CD4-positive, alpha-beta memory T cell (primary cell): ENCODE measurements at regions not wholly inside any gene's neighbourhood (a gene's known extent, or its start where the extent isn't known, plus 50 kb on each side); places are given as distances from the start of the nearest gene placed in this dataset.

Experiments used
- CTCF ChIA-PET: fragments of 350-600 bp; sonication (Branson Sonifier 250); formaldehyde crosslinking; loops from one replicate; lab custom pipeline; 2021; ENCODE audit warnings: inconsistent platforms; ENCODE audit not compliant: partially characterized antibody; lab: Charles Lee
- POLR2A ChIA-PET: fragments of 350-600 bp; sonication (Branson Sonifier 250); formaldehyde crosslinking; loops from one replicate; lab custom pipeline; 2021; ENCODE audit not compliant: partially characterized antibody; lab: Charles Lee
- DNase-seq, 5 donors: peaks; one replicate each; pipeline versions ENCODE4 v3.0.0 to v3.0.0-alpha.2; 2020 to 2022; ENCODE audit warnings: mixed read lengths in 1 of 5
- H3K27ac ChIP-seq: one replicate; pipeline ENCODE4 v1.7.0; 2013; ENCODE audit warnings: low read depth, low read length
- H3K27me3 ChIP-seq: 2 replicates; pipeline ENCODE4 v1.7.0; 2013; ENCODE audit warnings: mild to moderate bottlenecking, low read length, moderate library complexity; ENCODE audit not compliant: insufficient read depth
- H3K36me3 ChIP-seq: 2 replicates; pipeline ENCODE4 v1.7.0; 2013; ENCODE audit warnings: mild to moderate bottlenecking, low read length, moderate library complexity; ENCODE audit not compliant: insufficient read depth
- H3K4me1 ChIP-seq: 2 replicates; pipeline ENCODE4 v1.7.0; 2013; ENCODE audit warnings: mild to moderate bottlenecking, low read length, moderate library complexity; ENCODE audit not compliant: insufficient read depth
- H3K4me3 ChIP-seq, 2 donors: one replicate each; pipeline ENCODE4 v1.7.0; 2013; ENCODE audit warnings: low read length in 2 of 2, mild to moderate bottlenecking in 1 of 2
- H3K9me3 ChIP-seq, 2 donors: one replicate each; pipeline ENCODE4 v1.7.0; 2013; ENCODE audit warnings: low read length in 2 of 2, control low read depth in 1 of 2; ENCODE audit not compliant: control insufficient read depth in 1 of 2
- H3K27ac Mint-ChIP-seq, 7 donors: one replicate each; pipeline ENCODE4 v1.8.0; 2020 to 2021; ENCODE audit warnings: mixed read lengths in 7 of 7, mild to moderate bottlenecking in 6 of 7, inconsistent platforms in 3 of 7, moderate library complexity in 3 of 7
- H3K27me3 Mint-ChIP-seq, 2 donors: one replicate each; pipeline ENCODE4 v1.8.0; 2020 to 2021; ENCODE audit warnings: mixed read lengths in 2 of 2
- H3K36me3 Mint-ChIP-seq, 2 donors: one replicate each; pipeline ENCODE4 v1.8.0; 2020 to 2021; ENCODE audit warnings: mixed read lengths in 2 of 2, inconsistent platforms in 1 of 2, mild to moderate bottlenecking in 1 of 2
- H3K4me1 Mint-ChIP-seq, 4 donors: one replicate each; pipeline ENCODE4 v1.8.0; 2020 to 2021; ENCODE audit warnings: mixed read lengths in 4 of 4, mild to moderate bottlenecking in 1 of 4
- H3K4me3 Mint-ChIP-seq, 8 donors: one replicate each; pipeline ENCODE4 v1.8.0; 2020 to 2021; ENCODE audit warnings: mixed read lengths in 8 of 8, mild to moderate bottlenecking in 7 of 8, moderate library complexity in 6 of 8, inconsistent platforms in 3 of 8
- H3K9me3 Mint-ChIP-seq, 8 donors: one replicate each; pipeline ENCODE4 v1.8.0; 2020 to 2021; ENCODE audit warnings: mixed read lengths in 8 of 8, mild to moderate bottlenecking in 5 of 8, inconsistent platforms in 3 of 8, moderate library complexity in 1 of 8
- intact Hi-C: fragments of 100-400 bp; cut with micrococcal nuclease; formaldehyde crosslinking; loops from one replicate; pipeline ENCODE4 v1.15.1; 2023

DNA sequence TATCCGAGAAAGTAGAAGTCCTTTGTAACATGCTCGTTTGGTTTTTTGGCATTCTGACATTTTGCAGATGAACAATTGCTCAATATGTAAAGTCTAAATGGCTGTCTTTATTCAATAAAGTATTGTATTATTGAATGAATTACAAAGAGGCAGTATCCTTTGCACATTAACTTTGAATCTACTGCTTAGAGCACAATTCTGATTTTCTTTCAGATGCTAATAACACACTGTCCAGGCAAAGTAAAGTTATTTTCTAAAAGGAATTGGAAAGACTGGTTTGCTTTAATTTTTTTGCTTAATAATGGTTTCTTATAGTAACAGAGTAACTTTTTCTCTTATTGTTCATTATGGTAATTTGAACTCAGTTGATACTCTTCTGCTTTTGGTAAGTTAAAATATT is 494.8 kb downstream of the RWDD3 start:
- H3K27ac Mint-ChIP-seq: no peak overlapping the region
- CTCF ChIA-PET: no interaction called here
- POLR2A ChIA-PET: no interaction called here
- no peaks in the 10 kb centered on the region for H3K27me3 ChIP-seq
- no peaks in the 10 kb centered on the region for H3K36me3 Mint-ChIP-seq
- no peaks in the 10 kb centered on the region for H3K27me3 Mint-ChIP-seq
- peaks cover 0 to 16% (median 2%) of the 10 kb centered on the region in 8 donors for H3K9me3 Mint-ChIP-seq
- no peaks in the 10 kb centered on the region for H3K9me3 ChIP-seq
- H3K4me1 ChIP-seq: no peaks in the 10 kb centered on the region
- no peak for DNase-seq
- no peaks in the 10 kb centered on the region for H3K36me3 ChIP-seq
- H3K4me3 ChIP-seq: no peak overlapping the region
- intact Hi-C loops: no loop called here
- no peak overlapping the region for H3K27ac ChIP-seq
- H3K4me1 Mint-ChIP-seq: no peaks in the 10 kb centered on the region
- no peak overlapping the region for H3K4me3 Mint-ChIP-seq

DNA sequence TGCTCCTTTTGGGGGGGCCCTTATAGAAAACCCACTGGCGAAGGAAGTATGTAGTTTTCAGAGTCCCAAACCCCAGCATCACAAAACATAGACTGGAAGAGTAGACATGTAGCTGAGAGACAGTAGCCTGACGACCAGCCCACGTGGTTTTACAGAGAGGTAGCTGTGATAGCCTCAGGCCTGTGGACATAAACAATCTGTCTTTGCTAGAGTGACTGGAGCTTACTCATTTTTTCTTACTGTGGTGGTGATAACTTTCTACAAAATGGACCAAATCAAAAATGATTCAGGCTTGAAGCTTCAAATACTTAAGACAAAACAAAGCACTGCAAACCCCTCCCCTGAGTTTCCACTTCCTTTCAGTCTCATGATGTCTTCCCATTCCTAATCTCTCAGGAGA is 497.0 kb downstream of the RWDD3 start:
- H3K4me1 Mint-ChIP-seq: no peaks in the 10 kb centered on the region
- Histone ChIP-seq H3K27me3 (no peaks in the 10 kb centered on the region), H3K4me1 (no peaks in the 10 kb centered on the region), H3K27ac (no peak overlapping the region), H3K4me3 (no peak overlapping the region), H3K9me3 (no peaks in the 10 kb centered on the region), H3K36me3 (no peaks in the 10 kb centered on the region)
- no peak for DNase-seq
- ChIA-PET CTCF (no interaction called here), POLR2A (no interaction called here)
- no peak overlapping the region for H3K27ac Mint-ChIP-seq
- no peaks in the 10 kb centered on the region for H3K27me3 Mint-ChIP-seq
- intact Hi-C loops: no loop called here
- H3K4me3 Mint-ChIP-seq: no peak overlapping the region
- peaks cover 0 to 15% (median 3%) of the 10 kb centered on the region in 8 donors for H3K9me3 Mint-ChIP-seq
- no peaks in the 10 kb centered on the region for H3K36me3 Mint-ChIP-seq

DNA sequence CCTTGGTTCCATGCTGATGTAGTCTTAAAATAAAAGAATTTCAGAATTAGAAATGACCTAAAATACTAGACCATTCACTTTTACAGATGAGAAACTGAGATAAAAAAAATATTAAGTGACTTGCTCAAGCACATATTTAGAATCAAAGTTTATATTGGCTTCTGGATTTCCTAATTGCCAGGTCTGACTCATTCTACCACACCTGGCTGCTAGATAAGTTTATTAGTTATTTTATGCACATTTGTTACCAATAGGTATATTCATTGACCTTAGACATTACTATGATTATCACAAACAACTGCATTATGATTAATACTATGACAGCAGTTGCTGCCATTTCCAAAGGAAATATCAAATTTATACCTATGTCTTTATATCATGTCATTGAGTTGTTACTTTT is 497.5 kb downstream of the RWDD3 start:
- Mint-ChIP-seq H3K36me3 (no peaks in the 10 kb centered on the region), H3K4me1 (no peaks in the 10 kb centered on the region), H3K27ac (no peak overlapping the region), H3K4me3 (no peak overlapping the region), H3K27me3 (no peaks in the 10 kb centered on the region), H3K9me3 (peaks cover 0 to 15% (median 3%) of the 10 kb centered on the region in 8 donors)
- no peak overlapping the region for H3K27ac ChIP-seq
- no peaks in the 10 kb centered on the region for H3K27me3 ChIP-seq
- H3K4me1 ChIP-seq: no peaks in the 10 kb centered on the region
- DNase-seq: no peak
- POLR2A ChIA-PET: no interaction called here
- no peak overlapping the region for H3K4me3 ChIP-seq
- intact Hi-C loops: no loop called here
- no peaks in the 10 kb centered on the region for H3K36me3 ChIP-seq
- no peaks in the 10 kb centered on the region for H3K9me3 ChIP-seq
- CTCF ChIA-PET: no interaction called here

GRCh38 chr1:95733031-95733430 is 499.0 kb downstream of the RWDD3 start:
- H3K36me3 Mint-ChIP-seq: no peaks in the 10 kb centered on the region
- no peaks in the 10 kb centered on the region for H3K4me1 ChIP-seq
- ChIA-PET POLR2A (no interaction called here), CTCF (no interaction called here)
- no peaks in the 10 kb centered on the region for H3K27me3 Mint-ChIP-seq
- no peak overlapping the region for H3K27ac Mint-ChIP-seq
- no peak overlapping the region for H3K27ac ChIP-seq
- no peaks in the 10 kb centered on the region for H3K36me3 ChIP-seq
- no peak for DNase-seq
- H3K27me3 ChIP-seq: no peaks in the 10 kb centered on the region
- no peak overlapping the region for H3K4me3 ChIP-seq
- intact Hi-C loops: no loop called here
- no peak overlapping the region for H3K4me3 Mint-ChIP-seq
- H3K9me3 Mint-ChIP-seq: peaks cover 0 to 16% (median 3%) of the 10 kb centered on the region in 8 donors
- no peaks in the 10 kb centered on the region for H3K9me3 ChIP-seq
- no peaks in the 10 kb centered on the region for H3K4me1 Mint-ChIP-seq

DNA sequence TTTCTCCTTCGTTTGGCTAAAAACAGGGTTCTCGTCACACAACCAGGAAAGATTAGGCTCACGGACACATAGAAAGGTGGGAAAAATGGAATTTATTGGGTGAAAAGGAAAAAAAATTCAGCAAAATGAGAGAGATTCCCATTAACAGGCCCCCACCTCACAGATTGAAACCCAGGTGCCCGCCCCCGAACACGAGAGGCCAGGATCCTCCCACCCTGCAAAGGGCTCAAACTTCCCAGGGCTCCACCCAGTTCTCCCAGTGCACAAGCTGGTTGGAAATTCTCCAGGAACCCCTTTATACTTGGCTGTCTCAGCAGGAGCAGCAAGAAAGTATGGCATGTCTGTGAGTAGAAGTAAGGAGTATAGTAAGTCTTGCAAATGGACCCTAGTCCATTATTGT is 499.7 kb downstream of the RWDD3 start:
- intact Hi-C loops: no loop called here
- ChIA-PET POLR2A (no interaction called here), CTCF (no interaction called here)
- Histone ChIP-seq H3K36me3 (no peaks in the 10 kb centered on the region), H3K4me1 (no peaks in the 10 kb centered on the region), H3K4me3 (no peak overlapping the region), H3K27ac (no peak overlapping the region), H3K27me3 (no peaks in the 10 kb centered on the region), H3K9me3 (no peaks in the 10 kb centered on the region)
- peaks cover 0 to 16% (median 3%) of the 10 kb centered on the region in 8 donors for H3K9me3 Mint-ChIP-seq
- no peaks in the 10 kb centered on the region for H3K36me3 Mint-ChIP-seq
- no peak overlapping the region for H3K27ac Mint-ChIP-seq
- no peaks in the 10 kb centered on the region for H3K4me1 Mint-ChIP-seq
- H3K4me3 Mint-ChIP-seq: no peak overlapping the region
- H3K27me3 Mint-ChIP-seq: no peaks in the 10 kb centered on the region
- DNase-seq: no peak

- CTCF ChIA-PET: no interaction called here
- no peaks in the 10 kb centered on the region for H3K4me1 ChIP-seq
- H3K4me3 ChIP-seq: no peak overlapping the region
- POLR2A ChIA-PET: no interaction called here
- DNase-seq: no peak
- H3K4me1 Mint-ChIP-seq: no peaks in the 10 kb centered on the region
- intact Hi-C loops: no loop called here
- H3K36me3 Mint-ChIP-seq: no peaks in the 10 kb centered on the region
- no peaks in the 10 kb centered on the region for H3K27me3 ChIP-seq
- H3K27ac Mint-ChIP-seq: no peak overlapping the region
- H3K27ac ChIP-seq: no peak overlapping the region
- H3K27me3 Mint-ChIP-seq: no peaks in the 10 kb centered on the region
- no peaks in the 10 kb centered on the region for H3K9me3 ChIP-seq
- no peaks in the 10 kb centered on the region for H3K36me3 ChIP-seq
- no peak overlapping the region for H3K4me3 Mint-ChIP-seq
- H3K9me3 Mint-ChIP-seq: peaks cover 0 to 17% (median 3%) of the 10 kb centered on the region in 8 donors
These were observed 500.6 kb downstream of the RWDD3 start for GRCh38 chr1:95734560-95734959.

DNA sequence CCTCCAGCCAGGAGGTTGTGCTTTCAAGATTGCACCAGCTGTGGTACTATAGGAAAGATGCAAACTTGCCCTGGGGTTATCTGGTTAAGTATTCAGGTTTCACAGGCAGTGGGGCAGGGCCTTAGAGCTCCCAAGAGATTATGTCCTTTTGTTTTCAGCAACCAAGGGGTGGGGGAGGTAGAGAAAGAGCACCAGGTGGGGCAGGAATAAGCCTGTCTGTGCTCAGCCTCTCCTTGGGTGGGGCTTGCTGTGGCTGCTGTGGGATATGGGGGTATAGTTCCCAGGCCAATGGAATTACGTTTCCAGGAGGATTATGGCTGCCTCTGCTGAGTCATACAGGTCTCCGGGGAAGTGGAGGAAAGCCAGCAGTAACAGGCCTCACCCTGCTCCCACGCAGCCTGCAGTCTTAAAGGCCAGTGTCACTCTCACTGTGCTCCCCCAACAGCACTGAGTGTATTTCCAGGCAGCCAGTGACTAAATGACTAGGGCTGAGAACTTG is 508.6 kb downstream of the RWDD3 start:
- no peak overlapping the region for H3K4me3 ChIP-seq
- no peaks in the 10 kb centered on the region for H3K9me3 ChIP-seq
- ChIA-PET CTCF (no interaction called here), POLR2A (no interaction called here)
- no peaks in the 10 kb centered on the region for H3K36me3 ChIP-seq
- DNase-seq: no peak
- H3K27ac ChIP-seq: no peak overlapping the region
- Mint-ChIP-seq H3K36me3 (no peaks in the 10 kb centered on the region), H3K27ac (no peak overlapping the region), H3K9me3 (peaks cover 0 to 15% (median 6%) of the 10 kb centered on the region in 8 donors), H3K4me3 (no peak overlapping the region), H3K4me1 (no peaks in the 10 kb centered on the region), H3K27me3 (no peaks in the 10 kb centered on the region)
- intact Hi-C loops: no loop called here
- H3K4me1 ChIP-seq: no peaks in the 10 kb centered on the region
- no peaks in the 10 kb centered on the region for H3K27me3 ChIP-seq

DNA sequence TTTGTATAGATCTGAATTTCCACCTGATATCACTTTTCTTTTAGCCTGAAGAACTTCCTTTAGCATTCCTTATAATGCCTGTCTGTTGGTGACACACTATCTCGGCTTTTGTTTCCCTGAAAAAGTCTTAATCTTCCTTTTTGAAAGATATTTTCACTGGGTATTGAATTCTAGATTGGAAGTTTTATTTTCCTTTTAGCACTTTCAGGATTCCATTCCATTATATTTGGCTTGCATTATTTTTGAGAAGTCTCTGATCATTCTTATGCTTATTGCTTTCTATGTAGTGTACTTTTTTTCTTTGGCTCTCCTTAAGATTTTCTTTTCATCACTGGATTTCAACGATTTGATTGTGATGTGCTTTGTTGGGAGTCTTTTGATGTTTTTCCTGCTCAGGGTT is 510.7 kb downstream of the RWDD3 start:
- intact Hi-C loops: no loop called here
- POLR2A ChIA-PET: no interaction called here

More for the DNA sequence above, 510.7 kb downstream of the RWDD3 start:
- Histone ChIP-seq H3K27ac (no peak overlapping the region), H3K4me1 (no peaks in the 10 kb centered on the region), H3K36me3 (no peaks in the 10 kb centered on the region), H3K4me3 (no peak overlapping the region), H3K27me3 (no peaks in the 10 kb centered on the region), H3K9me3 (no peaks in the 10 kb centered on the region)
- DNase-seq: no peak
- no peak overlapping the region for H3K27ac Mint-ChIP-seq
- H3K4me1 Mint-ChIP-seq: no peaks in the 10 kb centered on the region
- no peaks in the 10 kb centered on the region for H3K27me3 Mint-ChIP-seq
- CTCF ChIA-PET: no interaction called here
- H3K4me3 Mint-ChIP-seq: no peak overlapping the region
- no peaks in the 10 kb centered on the region for H3K36me3 Mint-ChIP-seq
- peaks cover 0 to 8% (median 5%) of the 10 kb centered on the region in 8 donors for H3K9me3 Mint-ChIP-seq
